GM18508 (cell line): ENCODE measurements at regions not wholly inside any gene's neighbourhood (a gene's known extent, or its start where the extent isn't known, plus 50 kb on each side); places are given as distances from the start of the nearest gene placed in this dataset.
"Not testable (repeated sequence)": the region's sequence is repeated elsewhere in the genome, so short reads cannot be mapped to it uniquely, and the experiment has no call there.

ENCODE experiments used
- ATAC-seq: cut with Tn5 transposase; IDR thresholded peaks from one replicate; pipeline ENCODE4 v1.9.1; 2021; ENCODE audit warnings: moderate number of reproducible peaks; ENCODE audit not compliant: insufficient read depth, unreplicated experiment

- ATAC-seq = no peak
Measured at GRCh38 chr15:95035106-95035505, 803.7 kb downstream of the MCTP2 start.

GRCh38 chr15:95041297-95041696, 809.9 kb downstream of the MCTP2 start:
- no peak for ATAC-seq

GRCh38 chr15:95043236-95043932, 812.0 kb downstream of the MCTP2 start:
- not testable (repeated sequence) for ATAC-seq

- ATAC-seq = no peak
Measured at GRCh38 chr15:95043933-95044313, 812.6 kb downstream of the MCTP2 start.

GRCh38 chr15:95044745-95045417, 813.5 kb downstream of the MCTP2 start:
- ATAC-seq = no peak

- ATAC-seq = no peak
Measured at GRCh38 chr15:95051861-95052260, 820.5 kb downstream of the MCTP2 start.

GRCh38 chr15:95059346-95059905, 828.1 kb downstream of the MCTP2 start:
- no peak for ATAC-seq

- ATAC-seq = no peak
Measured at GRCh38 chr15:95068701-95069521, 837.5 kb downstream of the MCTP2 start.

GRCh38 chr15:95075792-95076677, 844.7 kb downstream of the MCTP2 start:
- no peak for ATAC-seq

GRCh38 chr15:95076678-95076990, 845.3 kb downstream of the MCTP2 start:
- no peak for ATAC-seq

GRCh38 chr15:95078003-95078402, 846.6 kb downstream of the MCTP2 start:
- no peak for ATAC-seq

GRCh38 chr15:95080228-95080627, 848.9 kb downstream of the MCTP2 start:
- ATAC-seq = not testable (repeated sequence)

- no peak for ATAC-seq
Measured at GRCh38 chr15:95085056-95085455, 853.7 kb downstream of the MCTP2 start.

- ATAC-seq = no peak
Measured at GRCh38 chr15:95086531-95087252, 855.3 kb downstream of the MCTP2 start.

GRCh38 chr15:95087253-95087609, 855.9 kb downstream of the MCTP2 start:
- no peak for ATAC-seq

- ATAC-seq = no peak
Measured at GRCh38 chr15:95091444-95091843, 860.1 kb downstream of the MCTP2 start.

- no peak for ATAC-seq
Measured at GRCh38 chr15:95095250-95095649, 863.9 kb downstream of the MCTP2 start.

GRCh38 chr15:95096651-95097050, 865.3 kb downstream of the MCTP2 start:
- ATAC-seq = no peak

GRCh38 chr15:95097361-95097760, 866.0 kb downstream of the MCTP2 start:
- ATAC-seq = no peak

- no peak for ATAC-seq
Measured at GRCh38 chr15:95105229-95105628, 873.9 kb downstream of the MCTP2 start.
